ENCODE measurements at regions not wholly inside any gene's neighbourhood (a gene's known extent, or its start where the extent isn't known, plus 50 kb on each side); places are given as distances from the start of the nearest gene placed in this dataset.

DNA sequence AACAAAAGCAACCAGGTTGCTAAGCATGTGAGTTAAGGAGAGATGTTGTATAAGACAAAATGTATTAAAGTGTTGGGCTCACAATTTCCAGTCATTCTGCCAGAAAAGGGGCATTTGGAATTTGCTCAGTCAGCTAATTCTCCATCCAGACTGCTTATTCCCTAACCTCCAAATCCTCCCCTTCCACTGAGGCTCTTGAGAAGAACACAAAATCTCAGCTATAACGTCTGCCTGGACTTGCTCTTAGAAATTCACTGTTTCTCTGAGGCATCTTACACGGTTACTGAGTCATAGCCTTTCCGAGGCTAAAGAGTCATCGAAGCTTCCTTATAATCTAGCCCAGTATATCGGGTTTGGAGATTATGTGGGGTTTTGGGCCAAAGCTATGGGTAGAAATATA is 548.2 kb upstream of the ADGRL4 start:
- no peak for DNase-seq (ENCODE audit: low spot score)
- no peak for TF ChIP-seq GABPA (IDR thresholded peaks at IDR 0.05 in 1 of 2, conservative IDR thresholded peaks at IDR 0.05 in 1 of 2)
- no peak for TF ChIP-seq JUND (IDR thresholded peaks at IDR 0.05)
- TF ChIP-seq TAF1 (conservative IDR thresholded peaks at IDR 0.05): no peak
- TF ChIP-seq YY1 (IDR thresholded peaks at IDR 0.05): no peak
- TF ChIP-seq MAX (IDR thresholded peaks at IDR 0.05): no peak
- TF ChIP-seq ZBTB33 (IDR thresholded peaks at IDR 0.05): no peak
- TF ChIP-seq HNF4A (conservative IDR thresholded peaks at IDR 0.05): no peak
- TF ChIP-seq, protein P1, sequence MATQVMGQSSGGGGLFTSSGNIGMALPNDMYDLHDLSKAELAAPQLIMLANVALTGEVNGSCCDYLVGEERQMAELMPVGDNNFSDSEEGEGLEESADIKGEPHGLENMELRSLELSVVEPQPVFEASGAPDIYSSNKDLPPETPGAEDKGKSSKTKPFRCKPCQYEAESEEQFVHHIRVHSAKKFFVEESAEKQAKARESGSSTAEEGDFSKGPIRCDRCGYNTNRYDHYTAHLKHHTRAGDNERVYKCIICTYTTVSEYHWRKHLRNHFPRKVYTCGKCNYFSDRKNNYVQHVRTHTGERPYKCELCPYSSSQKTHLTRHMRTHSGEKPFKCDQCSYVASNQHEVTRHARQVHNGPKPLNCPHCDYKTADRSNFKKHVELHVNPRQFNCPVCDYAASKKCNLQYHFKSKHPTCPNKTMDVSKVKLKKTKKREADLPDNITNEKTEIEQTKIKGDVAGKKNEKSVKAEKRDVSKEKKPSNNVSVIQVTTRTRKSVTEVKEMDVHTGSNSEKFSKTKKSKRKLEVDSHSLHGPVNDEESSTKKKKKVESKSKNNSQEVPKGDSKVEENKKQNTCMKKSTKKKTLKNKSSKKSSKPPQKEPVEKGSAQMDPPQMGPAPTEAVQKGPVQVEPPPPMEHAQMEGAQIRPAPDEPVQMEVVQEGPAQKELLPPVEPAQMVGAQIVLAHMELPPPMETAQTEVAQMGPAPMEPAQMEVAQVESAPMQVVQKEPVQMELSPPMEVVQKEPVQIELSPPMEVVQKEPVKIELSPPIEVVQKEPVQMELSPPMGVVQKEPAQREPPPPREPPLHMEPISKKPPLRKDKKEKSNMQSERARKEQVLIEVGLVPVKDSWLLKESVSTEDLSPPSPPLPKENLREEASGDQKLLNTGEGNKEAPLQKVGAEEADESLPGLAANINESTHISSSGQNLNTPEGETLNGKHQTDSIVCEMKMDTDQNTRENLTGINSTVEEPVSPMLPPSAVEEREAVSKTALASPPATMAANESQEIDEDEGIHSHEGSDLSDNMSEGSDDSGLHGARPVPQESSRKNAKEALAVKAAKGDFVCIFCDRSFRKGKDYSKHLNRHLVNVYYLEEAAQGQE (IDR thresholded peaks at IDR 0.05): no peak
- WGBS: 79% methylated on average over 5 of the region's 5 CpGs
- Histone ChIP-seq H3K4me1 (ENCODE audit: control insufficient read depth in 4 of 4, insufficient read depth in 4 of 4, low read length in 3 of 4) (no peaks in the 10 kb centered on the region), H3K4me3 (ENCODE audit: low read depth in 1 of 3, low read length in 3 of 3) (no peak overlapping the region), H3K36me3 (ENCODE audit: control insufficient read depth in 4 of 4, insufficient read depth in 3 of 4, low read depth in 1 of 4, low read length in 3 of 4) (no peaks in the 10 kb centered on the region), H3K9ac (ENCODE audit: low read depth in 1 of 2, low read length in 2 of 2) (no peak overlapping the region), H3K9me3 (ENCODE audit: control insufficient read depth in 4 of 4, low read length in 3 of 4) (no peaks in the 10 kb centered on the region), H3K27ac (ENCODE audit: low read depth in 1 of 2, low read length in 2 of 2) (no peak overlapping the region), H3K27me3 (ENCODE audit: control insufficient read depth in 4 of 4, insufficient read depth in 4 of 4, low read length in 3 of 4) (no peaks in the 10 kb centered on the region)

GRCh38 chr1:79551321-79551720 is 544.8 kb upstream of the ADGRL4 start:
- TF ChIP-seq NR2F2 (IDR thresholded peaks at IDR 0.05) (no peak), FOXA2 (IDR thresholded peaks at IDR 0.05) (no peak), HNF4A (conservative IDR thresholded peaks at IDR 0.05) (no peak), RXRA (IDR thresholded peaks at IDR 0.05) (no peak), ZBTB33 (IDR thresholded peaks at IDR 0.05) (no peak), RAD21 (IDR thresholded peaks at IDR 0.05) (no peak), TAF1 (conservative IDR thresholded peaks at IDR 0.05) (no peak), SP1 (IDR thresholded peaks at IDR 0.05) (no peak), YY1 (IDR thresholded peaks at IDR 0.05) (no peak), HNF4G (IDR thresholded peaks at IDR 0.05) (no peak), EGR1 (IDR thresholded peaks at IDR 0.05; ENCODE audit: low read depth in 2 of 2) (no peak), JUND (IDR thresholded peaks at IDR 0.05) (no peak), GABPA (IDR thresholded peaks at IDR 0.05 in 1 of 2, conservative IDR thresholded peaks at IDR 0.05 in 1 of 2) (no peak), FOXA1 (IDR thresholded peaks at IDR 0.05) (no peak), MAX (IDR thresholded peaks at IDR 0.05) (no peak)
- TF ChIP-seq, protein P2, sequence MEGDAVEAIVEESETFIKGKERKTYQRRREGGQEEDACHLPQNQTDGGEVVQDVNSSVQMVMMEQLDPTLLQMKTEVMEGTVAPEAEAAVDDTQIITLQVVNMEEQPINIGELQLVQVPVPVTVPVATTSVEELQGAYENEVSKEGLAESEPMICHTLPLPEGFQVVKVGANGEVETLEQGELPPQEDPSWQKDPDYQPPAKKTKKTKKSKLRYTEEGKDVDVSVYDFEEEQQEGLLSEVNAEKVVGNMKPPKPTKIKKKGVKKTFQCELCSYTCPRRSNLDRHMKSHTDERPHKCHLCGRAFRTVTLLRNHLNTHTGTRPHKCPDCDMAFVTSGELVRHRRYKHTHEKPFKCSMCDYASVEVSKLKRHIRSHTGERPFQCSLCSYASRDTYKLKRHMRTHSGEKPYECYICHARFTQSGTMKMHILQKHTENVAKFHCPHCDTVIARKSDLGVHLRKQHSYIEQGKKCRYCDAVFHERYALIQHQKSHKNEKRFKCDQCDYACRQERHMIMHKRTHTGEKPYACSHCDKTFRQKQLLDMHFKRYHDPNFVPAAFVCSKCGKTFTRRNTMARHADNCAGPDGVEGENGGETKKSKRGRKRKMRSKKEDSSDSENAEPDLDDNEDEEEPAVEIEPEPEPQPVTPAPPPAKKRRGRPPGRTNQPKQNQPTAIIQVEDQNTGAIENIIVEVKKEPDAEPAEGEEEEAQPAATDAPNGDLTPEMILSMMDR (IDR thresholded peaks at IDR 0.05; ENCODE audit: low read depth, low read length, missing input control): no peak
- TF ChIP-seq, protein P3, sequence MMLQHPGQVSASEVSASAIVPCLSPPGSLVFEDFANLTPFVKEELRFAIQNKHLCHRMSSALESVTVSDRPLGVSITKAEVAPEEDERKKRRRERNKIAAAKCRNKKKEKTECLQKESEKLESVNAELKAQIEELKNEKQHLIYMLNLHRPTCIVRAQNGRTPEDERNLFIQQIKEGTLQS (IDR thresholded peaks at IDR 0.05): no peak
- TF ChIP-seq, protein P1 (IDR thresholded peaks at IDR 0.05): no peak

More at GRCh38 chr1:79551321-79551720, 544.8 kb upstream of the ADGRL4 start:
- no peaks in the 10 kb centered on the region for H3K36me3 ChIP-seq (ENCODE audit: control insufficient read depth in 4 of 4, insufficient read depth in 3 of 4, low read depth in 1 of 4, low read length in 3 of 4)
- DNase-seq (ENCODE audit: low spot score): no peak
- no peaks in the 10 kb centered on the region for H3K27me3 ChIP-seq (ENCODE audit: control insufficient read depth in 4 of 4, insufficient read depth in 4 of 4, low read length in 3 of 4)
- no peaks in the 10 kb centered on the region for H3K9me3 ChIP-seq (ENCODE audit: control insufficient read depth in 4 of 4, low read length in 3 of 4)
- H3K4me1 ChIP-seq (ENCODE audit: control insufficient read depth in 4 of 4, insufficient read depth in 4 of 4, low read length in 3 of 4): no peaks in the 10 kb centered on the region
- 59% methylated on average over 3 of the region's 3 CpGs for WGBS
- H3K9ac ChIP-seq (ENCODE audit: low read depth in 1 of 2, low read length in 2 of 2): no peak overlapping the region
- no peak overlapping the region for H3K4me3 ChIP-seq (ENCODE audit: low read depth in 1 of 3, low read length in 3 of 3)
- no peak overlapping the region for H3K27ac ChIP-seq (ENCODE audit: low read depth in 1 of 2, low read length in 2 of 2)

Data from liver (tissue), 8 donors.